Brain microvascular endothelial cell (primary cell): ENCODE measurements at regions not wholly inside any gene's neighbourhood (a gene's known extent, or its start where the extent isn't known, plus 50 kb on each side); places are given as distances from the start of the nearest gene placed in this dataset.

Source experiments
- DNase-seq: peaks from one replicate; pipeline ENCODE4 v3.0.0-alpha.2; 2020
- H3K27ac ChIP-seq: fragments of 250-450 bp; sonication (Bioruptor Pico); 2 replicates; pipeline ENCODE4 v1.5.1; 2020; ENCODE audit warnings: mild to moderate bottlenecking, moderate library complexity
- H3K27me3 ChIP-seq: fragments of 250-450 bp; sonication (Bioruptor Pico); replicated peaks from 2 replicates; pipeline ENCODE4 v1.5.1; 2020; ENCODE audit warnings: mild to moderate bottlenecking
- H3K36me3 ChIP-seq: fragments of 250-450 bp; sonication (Bioruptor Pico); replicated peaks from 2 replicates; pipeline ENCODE4 v1.5.1; 2020; ENCODE audit warnings: mild to moderate bottlenecking
- H3K4me3 ChIP-seq: 2 replicates; pipeline ENCODE4 v1.5.1; 2011; ENCODE audit warnings: low read depth, mild to moderate bottlenecking, control low read depth, low read length, moderate library complexity
- CTCF ChIP-seq: IDR thresholded peaks from 2 replicates; pipeline ENCODE4 v1.5.1; 2011; ENCODE audit warnings: low read depth, mild to moderate bottlenecking, moderate library complexity, low read length, control low read depth, inconsistent platforms; ENCODE audit errors: missing control alignments
- in situ Hi-C: cut with HindIII; loops from 2 replicates; pipeline ENCODE4 v1.10.0; 2017; ENCODE audit warnings: low sequenced_read_pairs, low pct_ligation_motif_present

- no peak overlapping the region for H3K27ac ChIP-seq
- no peak overlapping the region for H3K4me3 ChIP-seq
- no peak for DNase-seq
- TF ChIP-seq CTCF, result no peak
- no peaks in the 10 kb centered on the region for H3K27me3 ChIP-seq
- no peaks in the 10 kb centered on the region for H3K36me3 ChIP-seq
- in situ Hi-C loops, result no loop called here
These were observed 149.1 kb downstream of the TM9SF2 start for GRCh38 chr13:99650410-99650809.

GRCh38 chr13:99648927-99649326 lies 147.7 kb downstream of the TM9SF2 start:
- TF ChIP-seq CTCF, result no peak
- Histone ChIP-seq H3K4me3 (no peak overlapping the region), H3K36me3 (no peaks in the 10 kb centered on the region), H3K27ac (no peak overlapping the region), H3K27me3 (no peaks in the 10 kb centered on the region)
- no peak for DNase-seq
- in situ Hi-C loops, result no loop called here

DNA sequence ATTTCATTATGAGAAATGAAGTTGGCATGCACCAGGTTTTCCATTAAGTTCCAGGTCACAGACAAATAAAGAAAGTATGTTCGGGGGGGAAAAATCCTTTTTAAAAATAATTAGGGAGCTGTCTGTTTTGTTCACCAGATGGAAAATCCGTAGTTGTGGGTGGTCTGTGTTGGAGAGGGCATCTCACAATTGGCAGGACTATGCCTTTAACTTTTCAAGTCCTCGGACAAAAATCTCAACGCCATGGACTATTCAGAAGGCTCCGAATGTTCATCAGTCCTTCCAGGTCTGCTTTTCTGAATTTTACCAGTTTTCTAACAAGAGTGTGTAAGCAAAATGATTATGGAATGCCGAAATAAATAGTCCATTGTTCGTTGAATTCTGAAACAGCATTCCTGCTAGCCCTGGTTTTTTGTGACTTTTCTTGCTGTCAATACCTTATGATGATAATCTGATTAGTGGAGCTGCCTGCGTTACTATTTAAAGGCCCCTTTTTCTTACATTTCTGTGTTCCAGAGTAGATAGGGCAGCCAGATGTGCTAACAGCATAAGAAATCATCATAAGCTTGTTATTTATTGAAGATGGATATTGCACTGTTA lies 146.9 kb downstream of the TM9SF2 start:
- Histone ChIP-seq H3K27me3 (no peaks in the 10 kb centered on the region), H3K4me3 (no peak overlapping the region), H3K27ac (no peak overlapping the region), H3K36me3 (no peaks in the 10 kb centered on the region)
- TF ChIP-seq CTCF, result no peak
- in situ Hi-C loops, result no loop called here
- no peak for DNase-seq

GRCh38 chr13:99647596-99647985 lies 146.3 kb downstream of the TM9SF2 start:
- TF ChIP-seq CTCF, result no peak
- Histone ChIP-seq H3K4me3 (no peak overlapping the region), H3K27ac (no peak overlapping the region), H3K36me3 (no peaks in the 10 kb centered on the region), H3K27me3 (no peaks in the 10 kb centered on the region)
- in situ Hi-C loops, result no loop called here
- no peak for DNase-seq

GRCh38 chr13:99646866-99647595 lies 145.8 kb downstream of the TM9SF2 start:
- Histone ChIP-seq H3K27me3 (no peaks in the 10 kb centered on the region), H3K4me3 (no peak overlapping the region), H3K27ac (no peak overlapping the region), H3K36me3 (no peaks in the 10 kb centered on the region)
- in situ Hi-C loops, result no loop called here
- DNase-seq, result no peak
- TF ChIP-seq CTCF, result no peak
